Gastrocnemius medialis (tissue), 4 donors: ENCODE measurements at regions not wholly inside any gene's neighbourhood (a gene's known extent, or its start where the extent isn't known, plus 50 kb on each side); places are given as distances from the start of the nearest gene placed in this dataset.

ENCODE experiments used
- CTCF ChIP-seq, 5 experiments: fragments of 450-650 bp in 3 of 5; fragments of 200-600 bp in 2 of 5; sonication (generic) in 2 of 5; IDR thresholded peaks in 4 of 5; conservative IDR thresholded peaks in 1 of 5; 1 replicate in 4 of 5; 2 replicates in 1 of 5; pipeline ENCODE4 v1.5.1; 2016 to 2019; ENCODE audit warnings: antibody characterized with exemption in 5 of 5, mild to moderate bottlenecking in 3 of 5, moderate library complexity in 3 of 5
- POLR2A ChIP-seq, 2 donors: fragments of 450-650 bp; IDR thresholded peaks; one replicate each; pipeline ENCODE4 v1.6.1; 2017; ENCODE audit warnings: antibody characterized with exemption in 2 of 2, mild to moderate bottlenecking in 2 of 2, moderate library complexity in 2 of 2

GRCh38 chr1:59092126-59092525 is 204.8 kb upstream of the FGGY start:
- TF ChIP-seq POLR2A (IDR thresholded peaks at IDR 0.05) = no peak
- TF ChIP-seq CTCF (IDR thresholded peaks at IDR 0.05 in 4 of 5, conservative IDR thresholded peaks at IDR 0.05 in 1 of 5) = no peak
